T-cell (primary cell): ENCODE measurements at regions not wholly inside any gene's neighbourhood (a gene's known extent, or its start where the extent isn't known, plus 50 kb on each side); places are given as distances from the start of the nearest gene placed in this dataset.

Experiments
- ATAC-seq, 4 experiments: fragments of 200-7000 bp in 3 of 4; fragments of 150-1000 bp in 1 of 4; cut with Tn5 transposase; replicated peaks in 1 of 4; 1 replicate in 3 of 4; 2 replicates in 1 of 4; pipeline ENCODE4 v1.10.0; 2021; ENCODE audit warnings: moderate library complexity in 3 of 4, mild to moderate bottlenecking in 2 of 4, moderate number of reproducible peaks in 1 of 4
- CTCF ChIA-PET, 2 donors: fragments of 300-600 bp; sonication (Branson Sonifier 250); formaldehyde crosslinking; loops; one replicate each; lab custom pipeline; 2022; ENCODE audit warnings: antibody characterized with exemption in 2 of 2; lab: Charles Lee
- POLR2A ChIA-PET, 2 donors: fragments of 300-600 bp; sonication (Branson Sonifier 250); formaldehyde crosslinking; loops; one replicate each; lab custom pipeline; 2022; ENCODE audit warnings: antibody characterized with exemption in 2 of 2; lab: Charles Lee
- DNase-seq, 35 experiments: peaks; one replicate each; pipeline versions ENCODE4 v3.0.0 to v3.0.0-alpha.2; 2013 to 2023
- H3K27ac ChIP-seq: one replicate; pipeline ENCODE4 v1.5.1; 2013; ENCODE audit warnings: low read length
- H3K27me3 ChIP-seq, 2 experiments: replicated peaks in 1 of 2; 1 replicate in 1 of 2; 2 replicates in 1 of 2; pipeline versions ENCODE4 v1.6.1 to v1.7.0; 2013; ENCODE audit warnings: low read length in 1 of 2, mixed read lengths in 1 of 2; ENCODE audit not compliant: control insufficient read depth in 2 of 2, insufficient read depth in 2 of 2; ENCODE audit errors: extremely low read depth in 1 of 2
- H3K36me3 ChIP-seq, 2 donors: 1 replicate in 1 of 2; 2 replicates in 1 of 2; pipeline versions ENCODE4 v1.6.1 to v1.7.0; 2013; ENCODE audit warnings: low read length in 1 of 2; ENCODE audit not compliant: control insufficient read depth in 2 of 2, insufficient read depth in 1 of 2; ENCODE audit errors: extremely low read depth in 1 of 2
- H3K4me1 ChIP-seq, 2 experiments: 1 replicate in 1 of 2; 2 replicates in 1 of 2; pipeline versions ENCODE4 v1.6.1 to v1.7.0; 2013; ENCODE audit warnings: low read length in 2 of 2, mixed read lengths in 1 of 2; ENCODE audit not compliant: insufficient read depth in 2 of 2, control insufficient read depth in 1 of 2; ENCODE audit errors: extremely low read depth in 1 of 2
- H3K4me3 ChIP-seq, 2 donors: 1 replicate in 1 of 2; 2 replicates in 1 of 2; pipeline versions ENCODE4 v1.5.1 to v1.7.0; 2013; ENCODE audit warnings: mild to moderate bottlenecking in 2 of 2, low read length in 1 of 2, moderate library complexity in 1 of 2; ENCODE audit not compliant: control insufficient read depth in 1 of 2; ENCODE audit errors: extremely low read depth in 1 of 2
- H3K9me3 ChIP-seq: 2 replicates; pipeline ENCODE4 v1.7.0; 2013
- H3K27ac Mint-ChIP-seq, 2 donors: one replicate each; pipeline ENCODE4 v1.8.0; 2020 to 2021; ENCODE audit warnings: mild to moderate bottlenecking in 2 of 2, mixed read lengths in 2 of 2
- H3K27me3 Mint-ChIP-seq, 2 donors: one replicate each; pipeline ENCODE4 v1.8.0; 2021 to 2022; ENCODE audit warnings: mixed read lengths in 2 of 2
- H3K36me3 Mint-ChIP-seq: one replicate; pipeline ENCODE4 v1.8.0; 2021; ENCODE audit warnings: mixed read lengths
- H3K4me1 Mint-ChIP-seq, 3 donors: one replicate each; pipeline ENCODE4 v1.8.0; 2020 to 2022; ENCODE audit warnings: mixed read lengths in 3 of 3, mild to moderate bottlenecking in 1 of 3
- H3K4me3 Mint-ChIP-seq, 3 donors: one replicate each; pipeline ENCODE4 v1.8.0; 2020 to 2022; ENCODE audit warnings: mild to moderate bottlenecking in 3 of 3, mixed read lengths in 3 of 3, moderate library complexity in 3 of 3
- H3K9me3 Mint-ChIP-seq, 3 donors: one replicate each; pipeline ENCODE4 v1.8.0; 2020 to 2022; ENCODE audit warnings: mixed read lengths in 3 of 3
- WGBS: methylation state at CpG from one replicate; pipeline ENCODE4 v1.1.5; 2013; ENCODE audit warnings: missing lambda C conversion rate; ENCODE audit not compliant: insufficient coverage; 5-methylcytosine and 5-hydroxymethylcytosine counted together

DNA sequence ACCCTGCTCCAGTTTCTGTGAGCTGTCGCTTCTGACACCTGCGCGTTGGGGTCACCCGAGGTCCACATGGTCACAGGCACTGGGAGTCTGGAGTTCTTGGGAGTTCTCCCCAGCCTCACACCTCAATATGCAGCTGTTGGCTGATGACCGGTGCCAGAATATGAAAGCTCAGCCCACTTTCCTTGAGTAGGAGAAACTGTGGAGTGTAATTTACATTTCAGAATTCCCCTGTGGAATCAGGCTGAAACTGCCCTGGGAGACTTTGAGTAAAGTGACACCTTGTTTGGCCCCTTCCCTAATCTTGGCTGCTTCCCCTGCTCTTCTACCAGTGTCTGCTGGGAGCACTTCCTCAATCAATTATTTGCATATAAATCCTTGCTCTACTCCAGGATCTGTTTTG is 255.9 kb downstream of the NFKBIZ start:
- Mint-ChIP-seq H3K36me3 (peaks cover 4% of the 10 kb centered on the region), H3K4me1 (peaks cover 16 to 44% (median 26%) of the 10 kb centered on the region in 3 donors), H3K27me3 (peaks cover 0 to 3% of the 10 kb centered on the region in 2 donors), H3K27ac (peak overlapping the region in 1 of 2 donors; percentile 16), H3K9me3 (peaks cover 0 to 9% (median 7%) of the 10 kb centered on the region in 3 donors), H3K4me3 (no peak overlapping the region)
- no peaks in the 10 kb centered on the region for H3K36me3 ChIP-seq
- H3K27me3 ChIP-seq, result no peaks in the 10 kb centered on the region
- ChIA-PET POLR2A (no interaction called here), CTCF (no interaction called here)
- H3K4me1 ChIP-seq, result peaks cover 3 to 11% of the 10 kb centered on the region in 2 experiments
- no peak for ATAC-seq
- H3K9me3 ChIP-seq, result no peaks in the 10 kb centered on the region
- no peak for DNase-seq
- WGBS, result no CpG with 5 or more reads among the region's 5 CpGs
- H3K27ac ChIP-seq, result no peak overlapping the region
- H3K4me3 ChIP-seq, result no peak overlapping the region

DNA sequence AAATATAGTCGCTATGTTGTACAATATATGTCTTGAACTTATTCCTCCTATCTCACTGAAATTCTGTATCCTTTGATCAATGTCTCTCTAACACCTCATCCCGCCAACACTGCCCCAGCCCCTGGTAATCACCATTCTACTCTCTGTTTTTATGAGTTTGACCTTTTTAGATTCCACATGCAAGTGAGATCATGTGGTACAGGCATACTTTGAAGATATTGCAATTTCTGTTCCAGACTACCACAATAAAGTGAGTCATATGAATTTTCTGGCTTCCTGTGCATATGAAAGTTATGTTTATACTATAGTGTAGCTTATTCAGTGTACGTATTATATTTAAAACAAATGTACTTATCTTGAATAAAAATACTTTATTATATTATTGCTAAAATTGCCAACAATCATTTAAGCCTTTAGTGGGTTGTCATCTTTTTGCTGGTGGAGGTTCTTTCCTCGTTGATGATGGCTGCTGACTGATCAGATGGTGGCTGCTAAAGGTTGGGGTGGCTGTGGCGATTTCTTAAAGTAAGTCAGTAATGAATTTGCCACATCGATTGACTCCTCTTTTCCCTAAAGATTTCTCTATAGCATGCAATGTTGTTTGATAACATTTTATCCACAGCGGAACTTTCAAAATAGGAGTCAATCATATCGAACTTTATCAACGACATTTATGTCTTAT is 257.2 kb downstream of the NFKBIZ start:
- H3K27me3 Mint-ChIP-seq, result no peaks in the 10 kb centered on the region
- Histone ChIP-seq H3K36me3 (no peaks in the 10 kb centered on the region), H3K4me3 (no peak overlapping the region), H3K27ac (no peak overlapping the region), H3K4me1 (peaks cover 3 to 11% of the 10 kb centered on the region in 2 experiments), H3K27me3 (no peaks in the 10 kb centered on the region), H3K9me3 (no peaks in the 10 kb centered on the region)
- CTCF ChIA-PET, result no interaction called here
- ATAC-seq, result peak; percentile 88 to 97 (median 95)
- peaks cover 0 to 9% (median 7%) of the 10 kb centered on the region in 3 donors for H3K9me3 Mint-ChIP-seq
- POLR2A ChIA-PET, result interaction anchor here in 1 of 2 donors (0.6 kb wide), 1 partner anchor 337 kb away, joined by 6 read pairs; no protein-coding TSS in a partner anchor
- H3K36me3 Mint-ChIP-seq, result peaks cover 4% of the 10 kb centered on the region
- peak overlapping the region; percentile 0 to 39 (median 15) for H3K4me3 Mint-ChIP-seq
- H3K27ac Mint-ChIP-seq, result peak overlapping the region; percentile 41 to 62
- H3K4me1 Mint-ChIP-seq, result peaks cover 16 to 44% (median 26%) of the 10 kb centered on the region in 3 donors
- DNase-seq, result peak in 4 of 35 experiments; percentile 3 to 24 (median 12)
- 92% methylated on average over 3 of the region's 9 CpGs for WGBS

DNA sequence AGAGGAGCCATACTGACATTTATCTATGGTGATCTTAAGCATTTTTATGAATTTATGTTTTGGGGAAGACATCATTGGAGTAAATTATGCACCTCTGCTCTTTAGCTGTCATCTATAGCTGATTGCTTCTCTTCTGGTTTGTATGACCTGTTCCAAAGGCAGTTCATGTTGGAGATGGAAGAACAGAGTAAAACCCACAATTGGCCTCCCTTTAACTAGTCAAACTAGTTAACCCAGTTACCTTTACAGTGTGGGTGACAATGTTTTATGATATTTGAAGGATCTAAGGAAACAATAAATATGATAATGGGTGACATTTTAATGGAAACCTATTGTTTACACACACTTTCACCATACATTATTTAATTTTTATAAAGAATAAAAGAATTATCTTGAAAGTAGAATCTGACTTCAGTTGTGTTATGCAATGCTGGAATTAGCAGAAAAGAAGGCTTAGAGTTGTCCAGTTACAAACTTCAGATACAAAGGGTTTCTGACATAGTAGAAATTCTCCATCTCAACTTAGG is 263.5 kb downstream of the NFKBIZ start:
- H3K4me3 ChIP-seq, result no peak overlapping the region
- peak overlapping the region; percentile 91 to 92 for H3K27ac Mint-ChIP-seq
- H3K27ac ChIP-seq, result peak overlapping the region; percentile 83
- DNase-seq (no peak), ATAC-seq (no peak)
- POLR2A ChIA-PET, result no interaction called here
- H3K36me3 Mint-ChIP-seq, result peaks cover 4% of the 10 kb centered on the region
- H3K36me3 ChIP-seq, result no peaks in the 10 kb centered on the region
- no peaks in the 10 kb centered on the region for H3K27me3 Mint-ChIP-seq
- H3K27me3 ChIP-seq, result no peaks in the 10 kb centered on the region
- peaks cover 0 to 5% (median 2%) of the 10 kb centered on the region in 3 donors for H3K9me3 Mint-ChIP-seq
- H3K9me3 ChIP-seq, result no peaks in the 10 kb centered on the region
- H3K4me3 Mint-ChIP-seq, result peak overlapping the region in 1 of 3 donors; percentile 19
- CTCF ChIA-PET, result no interaction called here
- peaks cover 39 to 51% (median 43%) of the 10 kb centered on the region in 3 donors for H3K4me1 Mint-ChIP-seq
- H3K4me1 ChIP-seq, result peaks cover 11 to 21% of the 10 kb centered on the region in 2 experiments

DNA sequence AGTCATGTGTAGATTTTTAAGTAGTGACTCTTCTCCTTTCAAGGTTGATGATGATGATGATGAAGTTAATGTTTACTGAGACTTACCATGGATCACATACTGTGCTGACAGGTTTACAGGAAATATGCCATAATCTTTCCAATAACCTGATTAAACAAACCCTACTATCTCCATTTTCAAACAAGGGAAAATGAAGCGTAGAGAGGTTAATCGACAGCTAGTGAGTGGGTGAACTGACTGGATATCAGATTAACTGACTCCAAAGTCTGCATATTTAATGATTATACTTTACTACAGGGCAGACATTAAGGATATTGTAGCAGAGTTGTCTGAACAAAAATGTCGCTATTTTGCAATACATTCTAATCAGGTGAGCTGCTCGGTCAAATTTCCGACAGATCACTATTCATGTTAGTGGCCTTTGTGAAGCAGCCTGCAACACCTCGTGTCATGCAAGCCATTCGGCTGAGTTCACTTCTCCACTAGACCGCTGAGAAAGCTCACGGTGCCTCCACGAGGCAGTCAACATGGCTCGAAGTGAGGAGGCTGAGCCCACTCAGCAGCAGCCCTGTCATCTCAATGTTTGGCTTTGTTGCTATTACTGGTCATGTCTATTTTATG is 264.2 kb downstream of the NFKBIZ start:
- Histone ChIP-seq H3K27ac (peak overlapping the region; percentile 83), H3K36me3 (no peaks in the 10 kb centered on the region), H3K27me3 (no peaks in the 10 kb centered on the region), H3K4me3 (no peak overlapping the region), H3K9me3 (no peaks in the 10 kb centered on the region), H3K4me1 (peaks cover 11 to 21% of the 10 kb centered on the region in 2 experiments)
- DNase-seq (peak in 2 of 35 experiments; percentile 4 to 14), ATAC-seq (peak in 1 of 4 experiments; percentile 7)
- ChIA-PET POLR2A (interaction anchor here (0.6 to 2.1 kb wide), 3 partner anchors 37 to 262 kb away, joined by 3 to 5 read pairs (median 3); no protein-coding TSS in a partner anchor), CTCF (interaction anchor here (0.6 to 1.3 kb wide), 6 partner anchors 112 to 403 kb away, joined by 3 to 6 read pairs (median 4); no protein-coding TSS in a partner anchor)
- Mint-ChIP-seq H3K27me3 (no peaks in the 10 kb centered on the region), H3K36me3 (no peaks in the 10 kb centered on the region), H3K4me3 (peak overlapping the region in 1 of 3 donors; percentile 41), H3K4me1 (peaks cover 41 to 46% (median 41%) of the 10 kb centered on the region in 3 donors), H3K27ac (peak overlapping the region; percentile 91 to 92), H3K9me3 (peaks cover 0 to 5% (median 0%) of the 10 kb centered on the region in 3 donors)
- 98% methylated on average over 9 of the region's 11 CpGs for WGBS

DNA sequence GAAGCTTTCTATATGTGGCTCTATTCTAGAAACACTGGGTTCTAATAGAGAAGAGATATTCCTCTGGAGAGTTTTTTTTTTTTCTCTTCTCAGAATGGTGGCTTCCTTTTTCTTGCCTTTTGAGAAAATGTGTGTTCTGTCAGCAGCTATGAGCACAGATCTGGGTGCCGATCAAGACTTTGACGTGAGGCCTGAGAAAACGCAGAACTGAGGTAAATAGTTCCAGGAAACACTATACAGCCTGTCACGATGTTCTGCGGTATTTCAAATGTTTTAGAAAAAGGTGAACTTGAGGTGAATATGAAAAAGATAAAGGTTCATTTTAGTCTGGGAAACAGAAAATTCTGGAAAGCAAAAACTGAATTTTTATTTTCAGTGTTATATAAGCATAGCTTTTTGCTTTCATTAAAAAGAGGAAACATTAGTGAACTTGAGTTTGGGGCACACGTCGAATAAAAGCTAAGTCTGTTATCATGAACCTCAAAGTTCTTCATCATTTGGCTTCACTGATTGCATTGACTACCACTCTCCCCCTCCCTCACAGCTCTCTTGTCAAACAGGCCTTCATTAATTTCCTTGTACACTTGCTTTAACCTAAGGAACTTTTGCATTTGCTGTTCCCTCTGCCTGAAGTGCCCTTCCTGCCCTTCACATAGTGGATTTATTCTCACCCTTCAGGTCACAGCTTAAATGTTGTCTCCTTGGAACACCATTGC is 265.1 kb downstream of the NFKBIZ start:
- H3K36me3 Mint-ChIP-seq, result no peaks in the 10 kb centered on the region
- H3K4me1 Mint-ChIP-seq, result peaks cover 47 to 52% (median 49%) of the 10 kb centered on the region in 3 donors
- ChIA-PET POLR2A (interaction anchor here (0.6 to 2.1 kb wide), 6 partner anchors 27 to 425 kb away, joined by 3 to 6 read pairs (median 4); no protein-coding TSS in a partner anchor), CTCF (interaction anchor here (0.6 to 1.3 kb wide), 7 partner anchors 111 to 404 kb away, joined by 3 to 6 read pairs (median 4); no protein-coding TSS in a partner anchor)
- Histone ChIP-seq H3K4me3 (no peak overlapping the region), H3K36me3 (no peaks in the 10 kb centered on the region), H3K4me1 (peaks cover 11 to 21% of the 10 kb centered on the region in 2 experiments), H3K27ac (peak overlapping the region; percentile 83), H3K27me3 (no peaks in the 10 kb centered on the region), H3K9me3 (no peaks in the 10 kb centered on the region)
- WGBS, result 28% methylated on average over 7 of the region's 7 CpGs
- peak overlapping the region; percentile 91 to 92 for H3K27ac Mint-ChIP-seq
- H3K9me3 Mint-ChIP-seq, result peaks cover 0 to 10% (median 5%) of the 10 kb centered on the region in 3 donors
- peak overlapping the region; percentile 1 to 41 (median 17) for H3K4me3 Mint-ChIP-seq
- peak; percentile 90 to 99 (median 95) for ATAC-seq
- DNase-seq, result peak in 34 of 35 experiments; percentile 21 to 85 (median 54)
- no peaks in the 10 kb centered on the region for H3K27me3 Mint-ChIP-seq
